ENCODE measurements at regions not wholly inside any gene's neighbourhood (a gene's known extent, or its start where the extent isn't known, plus 50 kb on each side); places are given as distances from the start of the nearest gene placed in this dataset.

- Histone ChIP-seq H3K27me3 (ENCODE audit: control insufficient read depth, insufficient read depth, low read length) (no peaks in the 10 kb centered on the region), H3K4me1 (ENCODE audit: control insufficient read depth in 2 of 3, insufficient read depth in 2 of 3, low read depth in 1 of 3, low read length in 3 of 3) (no peaks in the 10 kb centered on the region), H3K27ac (ENCODE audit: low read depth in 2 of 2, low read length in 2 of 2) (no peak overlapping the region), H3K36me3 (ENCODE audit: control insufficient read depth in 2 of 3, insufficient read depth in 3 of 3, low read length in 3 of 3) (no peaks in the 10 kb centered on the region), H3K9me3 (ENCODE audit: control insufficient read depth in 2 of 3, insufficient read depth in 1 of 3, low read length in 3 of 3) (no peaks in the 10 kb centered on the region), H3K9ac (ENCODE audit: low read length in 3 of 3) (no peak overlapping the region), H3K4me3 (ENCODE audit: low read length in 3 of 3) (no peak overlapping the region)
- intact Hi-C loops (cut with DNase I) = no loop called here
- FAIRE-seq (no peak), DNase-seq (no peak)
- TF ChIP-seq, protein P1, sequence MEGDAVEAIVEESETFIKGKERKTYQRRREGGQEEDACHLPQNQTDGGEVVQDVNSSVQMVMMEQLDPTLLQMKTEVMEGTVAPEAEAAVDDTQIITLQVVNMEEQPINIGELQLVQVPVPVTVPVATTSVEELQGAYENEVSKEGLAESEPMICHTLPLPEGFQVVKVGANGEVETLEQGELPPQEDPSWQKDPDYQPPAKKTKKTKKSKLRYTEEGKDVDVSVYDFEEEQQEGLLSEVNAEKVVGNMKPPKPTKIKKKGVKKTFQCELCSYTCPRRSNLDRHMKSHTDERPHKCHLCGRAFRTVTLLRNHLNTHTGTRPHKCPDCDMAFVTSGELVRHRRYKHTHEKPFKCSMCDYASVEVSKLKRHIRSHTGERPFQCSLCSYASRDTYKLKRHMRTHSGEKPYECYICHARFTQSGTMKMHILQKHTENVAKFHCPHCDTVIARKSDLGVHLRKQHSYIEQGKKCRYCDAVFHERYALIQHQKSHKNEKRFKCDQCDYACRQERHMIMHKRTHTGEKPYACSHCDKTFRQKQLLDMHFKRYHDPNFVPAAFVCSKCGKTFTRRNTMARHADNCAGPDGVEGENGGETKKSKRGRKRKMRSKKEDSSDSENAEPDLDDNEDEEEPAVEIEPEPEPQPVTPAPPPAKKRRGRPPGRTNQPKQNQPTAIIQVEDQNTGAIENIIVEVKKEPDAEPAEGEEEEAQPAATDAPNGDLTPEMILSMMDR (IDR thresholded peaks at IDR 0.05; ENCODE audit: borderline replicate concordance, extremely low read depth, insufficient read depth) = no peak
Measured at GRCh38 chr9:93865716-93866115, 89.4 kb downstream of the BARX1 start.

DNA sequence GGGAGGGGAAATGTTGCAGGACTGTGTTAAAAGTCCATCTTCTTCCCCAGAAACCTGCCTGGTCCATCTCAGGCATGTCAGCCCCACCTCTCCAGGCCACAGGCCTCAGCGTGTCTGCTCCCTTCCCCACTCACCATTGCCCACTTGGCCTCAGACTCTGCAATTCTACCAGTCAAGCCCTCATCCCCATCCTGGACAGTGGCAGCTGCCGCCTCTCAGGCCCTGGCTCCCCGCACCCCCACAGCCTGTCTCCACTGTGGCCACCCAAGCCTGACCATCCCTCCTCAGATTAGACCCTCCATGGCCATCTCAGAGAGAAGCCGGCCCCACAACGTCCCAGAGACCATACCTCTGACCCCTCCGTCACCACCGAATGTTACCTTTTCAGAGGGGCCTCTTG lies 89.9 kb downstream of the BARX1 start:
- FAIRE-seq = no peak
- no peak overlapping the region for H3K27ac ChIP-seq (ENCODE audit: low read depth in 2 of 2, low read length in 2 of 2)
- intact Hi-C loops (cut with DNase I) = no loop called here
- peak in 1 of 5 donors; percentile 49 for DNase-seq
- H3K4me1 ChIP-seq (ENCODE audit: control insufficient read depth in 2 of 3, insufficient read depth in 2 of 3, low read depth in 1 of 3, low read length in 3 of 3) = no peaks in the 10 kb centered on the region
- H3K9me3 ChIP-seq (ENCODE audit: control insufficient read depth in 2 of 3, insufficient read depth in 1 of 3, low read length in 3 of 3) = no peaks in the 10 kb centered on the region
- H3K4me3 ChIP-seq (ENCODE audit: low read length in 3 of 3) = no peak overlapping the region
- no peak overlapping the region for H3K9ac ChIP-seq (ENCODE audit: low read length in 3 of 3)
- no peaks in the 10 kb centered on the region for H3K27me3 ChIP-seq (ENCODE audit: control insufficient read depth, insufficient read depth, low read length)
- no peaks in the 10 kb centered on the region for H3K36me3 ChIP-seq (ENCODE audit: control insufficient read depth in 2 of 3, insufficient read depth in 3 of 3, low read length in 3 of 3)
- TF ChIP-seq, protein P1 (IDR thresholded peaks at IDR 0.05; ENCODE audit: borderline replicate concordance, extremely low read depth, insufficient read depth) = no peak

GRCh38 chr9:93864840-93865239 lies 90.3 kb downstream of the BARX1 start:
- Histone ChIP-seq H3K4me1 (ENCODE audit: control insufficient read depth in 2 of 3, insufficient read depth in 2 of 3, low read depth in 1 of 3, low read length in 3 of 3) (no peaks in the 10 kb centered on the region), H3K27ac (ENCODE audit: low read depth in 2 of 2, low read length in 2 of 2) (no peak overlapping the region), H3K9ac (ENCODE audit: low read length in 3 of 3) (no peak overlapping the region), H3K4me3 (ENCODE audit: low read length in 3 of 3) (no peak overlapping the region), H3K27me3 (ENCODE audit: control insufficient read depth, insufficient read depth, low read length) (no peaks in the 10 kb centered on the region), H3K36me3 (ENCODE audit: control insufficient read depth in 2 of 3, insufficient read depth in 3 of 3, low read length in 3 of 3) (no peaks in the 10 kb centered on the region), H3K9me3 (ENCODE audit: control insufficient read depth in 2 of 3, insufficient read depth in 1 of 3, low read length in 3 of 3) (no peaks in the 10 kb centered on the region)
- TF ChIP-seq, protein P1 (IDR thresholded peaks at IDR 0.05; ENCODE audit: borderline replicate concordance, extremely low read depth, insufficient read depth) = no peak
- DNase-seq (peak in 1 of 5 donors; percentile 52), FAIRE-seq (no peak)
- intact Hi-C loops (cut with DNase I) = no loop called here

- no peaks in the 10 kb centered on the region for H3K36me3 ChIP-seq (ENCODE audit: control insufficient read depth in 2 of 3, insufficient read depth in 3 of 3, low read length in 3 of 3)
- no peaks in the 10 kb centered on the region for H3K9me3 ChIP-seq (ENCODE audit: control insufficient read depth in 2 of 3, insufficient read depth in 1 of 3, low read length in 3 of 3)
- TF ChIP-seq, protein P1 (IDR thresholded peaks at IDR 0.05; ENCODE audit: borderline replicate concordance, extremely low read depth, insufficient read depth) = no peak
- H3K4me3 ChIP-seq (ENCODE audit: low read length in 3 of 3) = no peak overlapping the region
- no peaks in the 10 kb centered on the region for H3K4me1 ChIP-seq (ENCODE audit: control insufficient read depth in 2 of 3, insufficient read depth in 2 of 3, low read depth in 1 of 3, low read length in 3 of 3)
- no peak overlapping the region for H3K9ac ChIP-seq (ENCODE audit: low read length in 3 of 3)
- DNase-seq (peak in 4 of 5 donors; percentile 58 to 65 (median 64)), FAIRE-seq (no peak)
- intact Hi-C loops (cut with DNase I) = no loop called here
- H3K27me3 ChIP-seq (ENCODE audit: control insufficient read depth, insufficient read depth, low read length) = no peaks in the 10 kb centered on the region
- H3K27ac ChIP-seq (ENCODE audit: low read depth in 2 of 2, low read length in 2 of 2) = no peak overlapping the region
Measured at GRCh38 chr9:93864032-93864431, 91.1 kb downstream of the BARX1 start.

Measured in kidney (tissue), 13 donors.